ENCODE measurements at regions not wholly inside any gene's neighbourhood (a gene's known extent, or its start where the extent isn't known, plus 50 kb on each side); places are given as distances from the start of the nearest gene placed in this dataset.

DNA sequence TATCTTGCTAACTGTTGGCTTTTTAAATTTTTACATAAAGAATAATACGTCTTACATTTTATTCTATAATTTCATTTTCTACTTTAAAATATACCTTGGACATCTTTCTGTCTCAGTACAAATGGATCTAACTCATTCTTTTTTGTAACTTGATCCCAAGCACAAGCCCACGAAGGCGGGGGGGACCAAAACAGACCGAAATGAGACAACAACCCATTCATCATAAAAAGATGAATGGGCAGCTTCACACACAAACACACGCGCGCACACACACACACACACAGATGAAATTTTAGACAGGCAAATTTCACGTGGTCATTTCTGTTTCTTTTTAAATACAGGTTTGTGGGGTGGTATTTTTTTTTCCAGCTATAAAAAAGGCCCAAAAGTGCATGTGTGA is 271.3 kb upstream of the TOPAZ1 start:
- Histone ChIP-seq H3K27me3 (replicated peaks; ENCODE audit: control insufficient read depth, insufficient read depth, low read length) (peaks cover 3% of the 10 kb centered on the region; the same call in 1 of the 2 replicates), H3K36me3 (ENCODE audit: control insufficient read depth, insufficient read depth, low read length) (no peaks in the 10 kb centered on the region), H3K4me3 (replicated peaks; ENCODE audit: low read depth, low read length) (no peak overlapping the region)
- DNase-seq (ENCODE audit: extremely low read depth, insufficient read length), result no peak
- TF ChIP-seq, protein P1, sequence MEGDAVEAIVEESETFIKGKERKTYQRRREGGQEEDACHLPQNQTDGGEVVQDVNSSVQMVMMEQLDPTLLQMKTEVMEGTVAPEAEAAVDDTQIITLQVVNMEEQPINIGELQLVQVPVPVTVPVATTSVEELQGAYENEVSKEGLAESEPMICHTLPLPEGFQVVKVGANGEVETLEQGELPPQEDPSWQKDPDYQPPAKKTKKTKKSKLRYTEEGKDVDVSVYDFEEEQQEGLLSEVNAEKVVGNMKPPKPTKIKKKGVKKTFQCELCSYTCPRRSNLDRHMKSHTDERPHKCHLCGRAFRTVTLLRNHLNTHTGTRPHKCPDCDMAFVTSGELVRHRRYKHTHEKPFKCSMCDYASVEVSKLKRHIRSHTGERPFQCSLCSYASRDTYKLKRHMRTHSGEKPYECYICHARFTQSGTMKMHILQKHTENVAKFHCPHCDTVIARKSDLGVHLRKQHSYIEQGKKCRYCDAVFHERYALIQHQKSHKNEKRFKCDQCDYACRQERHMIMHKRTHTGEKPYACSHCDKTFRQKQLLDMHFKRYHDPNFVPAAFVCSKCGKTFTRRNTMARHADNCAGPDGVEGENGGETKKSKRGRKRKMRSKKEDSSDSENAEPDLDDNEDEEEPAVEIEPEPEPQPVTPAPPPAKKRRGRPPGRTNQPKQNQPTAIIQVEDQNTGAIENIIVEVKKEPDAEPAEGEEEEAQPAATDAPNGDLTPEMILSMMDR (IDR thresholded peaks at IDR 0.05; ENCODE audit: insufficient read depth, low read length, poor library complexity, severe bottlenecking), result no peak

DNA sequence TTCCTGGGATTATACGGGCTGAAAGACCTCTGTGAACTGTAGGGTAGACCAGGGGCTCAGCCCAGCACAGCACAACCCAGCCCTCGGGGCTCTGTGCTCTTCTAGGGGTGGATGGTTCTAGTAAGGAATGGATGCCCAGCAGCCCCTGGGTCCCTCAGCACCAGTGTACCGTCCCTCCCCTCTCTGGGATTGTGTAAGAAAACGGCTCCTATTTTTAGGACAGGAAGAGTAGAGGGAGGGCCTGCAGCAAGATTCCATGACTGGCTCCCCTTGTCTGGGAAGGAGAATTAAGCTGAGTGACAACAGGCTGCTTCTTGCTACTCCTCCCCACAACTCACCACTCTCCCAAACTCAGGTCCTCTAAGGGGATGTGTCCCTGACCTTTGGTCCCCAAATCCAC is 270.8 kb upstream of the TOPAZ1 start:
- peaks cover 3% of the 10 kb centered on the region; the same call in 1 of the 2 replicates for H3K27me3 ChIP-seq (replicated peaks; ENCODE audit: control insufficient read depth, insufficient read depth, low read length)
- H3K36me3 ChIP-seq (ENCODE audit: control insufficient read depth, insufficient read depth, low read length), result no peaks in the 10 kb centered on the region
- DNase-seq (ENCODE audit: extremely low read depth, insufficient read length), result no peak
- no peak overlapping the region for H3K4me3 ChIP-seq (replicated peaks; ENCODE audit: low read depth, low read length)
- TF ChIP-seq, protein P1 (IDR thresholded peaks at IDR 0.05; ENCODE audit: insufficient read depth, low read length, poor library complexity, severe bottlenecking), result no peak

DNA sequence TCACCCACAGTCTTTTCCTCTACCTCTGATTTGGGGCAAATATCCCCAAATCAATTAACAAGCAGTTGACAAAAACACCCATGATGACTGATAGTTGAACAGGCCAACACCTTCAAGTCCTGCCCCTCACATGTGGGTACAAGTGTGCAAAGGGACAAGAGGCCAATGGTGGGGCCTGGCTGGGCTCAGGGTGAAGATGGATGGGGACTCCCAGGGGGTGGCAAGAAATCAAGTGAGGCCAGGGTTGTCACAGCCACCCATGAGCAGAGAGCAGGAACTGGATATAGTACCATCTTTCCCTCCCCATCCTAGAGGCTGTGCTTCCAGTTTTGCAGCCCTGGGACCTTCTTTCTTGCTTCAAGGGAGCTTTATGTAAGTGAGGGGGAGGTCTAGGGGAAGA is 270.2 kb upstream of the TOPAZ1 start:
- TF ChIP-seq, protein P1 (IDR thresholded peaks at IDR 0.05; ENCODE audit: insufficient read depth, low read length, poor library complexity, severe bottlenecking), result no peak
- Histone ChIP-seq H3K36me3 (ENCODE audit: control insufficient read depth, insufficient read depth, low read length) (no peaks in the 10 kb centered on the region), H3K4me3 (replicated peaks; ENCODE audit: low read depth, low read length) (no peak overlapping the region), H3K27me3 (replicated peaks; ENCODE audit: control insufficient read depth, insufficient read depth, low read length) (peaks cover 3% of the 10 kb centered on the region; the same call in 1 of the 2 replicates)
- no peak for DNase-seq (ENCODE audit: extremely low read depth, insufficient read length)

DNA sequence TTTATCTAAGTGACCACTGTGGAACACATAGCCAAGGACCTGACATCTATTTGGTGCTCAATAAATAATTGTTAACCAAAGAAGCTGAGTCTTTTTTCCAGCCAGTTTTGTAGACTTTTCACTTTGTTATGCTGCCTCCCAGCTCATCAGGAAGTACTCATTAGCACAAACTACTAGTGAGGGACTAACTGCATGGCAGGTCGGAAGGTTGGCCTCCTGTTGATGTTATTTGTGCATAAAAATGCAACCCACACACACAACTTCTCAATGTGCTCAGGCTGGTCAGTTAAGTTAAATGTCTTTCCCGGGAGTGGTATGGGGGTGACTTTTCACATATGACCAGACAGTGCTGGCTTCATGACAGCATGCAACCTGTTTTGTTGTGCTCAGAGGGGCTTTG is 263.0 kb upstream of the TOPAZ1 start:
- no peak for DNase-seq (ENCODE audit: extremely low read depth, insufficient read length)
- H3K36me3 ChIP-seq (ENCODE audit: control insufficient read depth, insufficient read depth, low read length), result no peaks in the 10 kb centered on the region
- TF ChIP-seq, protein P1 (IDR thresholded peaks at IDR 0.05; ENCODE audit: insufficient read depth, low read length, poor library complexity, severe bottlenecking), result no peak
- H3K4me3 ChIP-seq (replicated peaks; ENCODE audit: low read depth, low read length), result no peak overlapping the region
- H3K27me3 ChIP-seq (replicated peaks; ENCODE audit: control insufficient read depth, insufficient read depth, low read length), result no peaks in the 10 kb centered on the region; the same call in none of the 2 replicates

DNA sequence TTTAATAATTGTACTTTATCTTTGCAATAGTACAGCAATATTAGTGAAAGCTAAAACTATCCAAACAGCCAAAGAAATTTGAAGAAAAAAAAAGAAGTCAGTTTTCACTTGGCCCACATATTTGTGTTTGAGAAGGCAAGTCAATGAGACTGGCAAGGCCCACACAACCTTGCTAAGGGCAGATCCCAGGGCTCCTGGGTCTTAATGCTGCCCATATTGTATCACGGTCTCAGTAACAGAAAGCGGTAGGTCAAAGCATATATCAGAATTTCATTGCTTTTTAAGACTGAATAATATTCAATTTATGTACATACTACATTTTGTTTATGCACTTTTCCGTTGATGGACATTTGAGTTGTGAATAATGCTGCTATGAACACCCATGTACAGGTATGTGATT is 262.0 kb upstream of the TOPAZ1 start:
- no peaks in the 10 kb centered on the region; the same call in none of the 2 replicates for H3K27me3 ChIP-seq (replicated peaks; ENCODE audit: control insufficient read depth, insufficient read depth, low read length)
- DNase-seq (ENCODE audit: extremely low read depth, insufficient read length), result no peak
- TF ChIP-seq, protein P1 (IDR thresholded peaks at IDR 0.05; ENCODE audit: insufficient read depth, low read length, poor library complexity, severe bottlenecking), result no peak

More for the DNA sequence above, 262.0 kb upstream of the TOPAZ1 start:
- Histone ChIP-seq H3K4me3 (replicated peaks; ENCODE audit: low read depth, low read length) (no peak overlapping the region), H3K36me3 (ENCODE audit: control insufficient read depth, insufficient read depth, low read length) (no peaks in the 10 kb centered on the region)
